A549 (cell line): ENCODE measurements at regions not wholly inside any gene's neighbourhood (a gene's known extent, or its start where the extent isn't known, plus 50 kb on each side); places are given as distances from the start of the nearest gene placed in this dataset.

Experiments used
- CBX2 ChIP-seq: fragments of 200-600 bp; sonication (generic); IDR thresholded peaks from 2 replicates; pipeline ENCODE4 v1.6.1; 2016; ENCODE audit warnings: low read depth, mild to moderate bottlenecking, borderline replicate concordance
- CEBPB ChIP-seq, 2 experiments: fragments of >200 bp in 1 of 2; sonication (Bioruptor Twin) in 1 of 2; formaldehyde crosslinking in 1 of 2; IDR thresholded peaks; 2 replicates each; pipeline ENCODE4 v1.6.1; 2012 to 2016
- FOSL2 ChIP-seq, 2 experiments: fragments of 450-650 bp in 1 of 2; fragments of >200 bp in 1 of 2; sonication (Bioruptor Twin) in 1 of 2; formaldehyde crosslinking; IDR thresholded peaks; 2 replicates each; pipeline versions ENCODE4 v1.5.0 to v1.6.1; 2016 to 2020; ENCODE audit warnings: mild to moderate bottlenecking in 1 of 2, moderate library complexity in 1 of 2
- MYC ChIP-seq: IDR thresholded peaks from 2 replicates; pipeline ENCODE4 v1.6.1; 2012; ENCODE audit warnings: mild to moderate bottlenecking, inconsistent platforms, low read length, improper control_type of control experiment, borderline replicate concordance
- POLR2AphosphoS2 ChIP-seq: conservative IDR thresholded peaks from 2 replicates; pipeline ENCODE4 v1.6.1; 2012; ENCODE audit warnings: low read length, improper control_type of control experiment, inconsistent platforms
- RAD21 ChIP-seq, 2 experiments: fragments of >200 bp in 1 of 2; sonication (Bioruptor Twin) in 1 of 2; formaldehyde crosslinking in 1 of 2; IDR thresholded peaks in 1 of 2; conservative IDR thresholded peaks in 1 of 2; 2 replicates in 1 of 2; 3 replicates in 1 of 2; pipeline ENCODE4 v1.6.1; 2012 to 2018; ENCODE audit warnings: inconsistent platforms in 1 of 2
- TF ChIP-seq, protein P1 (sequence below): fragments of >200 bp; sonication (Bioruptor Twin); formaldehyde crosslinking; IDR thresholded peaks from 3 replicates; pipeline ENCODE4 v1.5.1; 2016
- TF ChIP-seq, protein P2 (sequence below): IDR thresholded peaks from 2 replicates; pipeline ENCODE4 v1.6.1; 2012; ENCODE audit warnings: low read depth, borderline replicate concordance

DNA sequence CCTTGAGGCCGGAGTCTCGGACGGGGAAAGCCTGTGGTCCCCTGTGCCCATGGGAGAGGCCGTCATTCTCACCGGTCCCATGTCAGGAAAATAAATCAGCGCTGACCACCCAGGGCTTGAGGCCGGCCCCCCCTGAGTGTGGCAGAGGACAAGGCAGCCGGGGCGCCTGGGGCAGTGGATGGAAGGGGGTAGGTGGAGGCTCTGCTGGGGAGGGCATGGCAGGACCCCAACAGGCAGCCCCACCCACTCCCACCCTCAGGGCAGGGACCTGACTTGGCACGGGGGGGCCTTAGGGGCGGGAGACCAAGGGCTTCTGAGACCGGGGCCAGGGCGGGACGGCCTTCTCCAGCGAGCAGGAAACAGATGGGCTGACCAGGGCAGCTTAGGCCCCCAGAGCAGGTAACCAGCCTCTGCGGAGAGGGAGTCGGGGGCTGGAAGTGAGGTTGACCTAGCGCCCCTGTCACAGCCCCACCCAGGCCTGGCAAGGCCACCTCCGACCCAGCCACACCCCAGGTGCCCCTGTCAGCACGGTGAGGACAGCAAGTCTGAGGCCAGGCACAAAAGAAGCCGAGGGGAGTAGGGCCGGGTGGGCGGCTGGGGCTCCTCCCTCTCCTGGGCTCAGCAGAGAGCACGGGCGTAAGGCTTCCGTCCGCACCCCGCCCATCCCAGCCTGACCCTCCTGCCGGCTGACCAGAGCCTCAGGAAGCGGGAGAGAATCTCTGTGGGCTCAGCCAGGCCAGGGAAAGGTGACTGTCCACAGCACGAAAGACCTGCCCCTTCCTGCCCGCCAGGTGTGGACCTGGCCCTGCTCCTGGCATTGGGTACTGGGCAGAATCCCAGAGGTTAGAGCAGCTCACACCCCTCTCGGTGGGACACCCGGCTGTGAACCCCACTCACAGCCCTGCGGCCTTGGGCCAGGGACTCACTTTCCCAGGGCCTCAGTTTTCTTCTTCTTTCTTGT, 87.4 kb downstream of the FOXL3 start:
- TF ChIP-seq, protein P1, sequence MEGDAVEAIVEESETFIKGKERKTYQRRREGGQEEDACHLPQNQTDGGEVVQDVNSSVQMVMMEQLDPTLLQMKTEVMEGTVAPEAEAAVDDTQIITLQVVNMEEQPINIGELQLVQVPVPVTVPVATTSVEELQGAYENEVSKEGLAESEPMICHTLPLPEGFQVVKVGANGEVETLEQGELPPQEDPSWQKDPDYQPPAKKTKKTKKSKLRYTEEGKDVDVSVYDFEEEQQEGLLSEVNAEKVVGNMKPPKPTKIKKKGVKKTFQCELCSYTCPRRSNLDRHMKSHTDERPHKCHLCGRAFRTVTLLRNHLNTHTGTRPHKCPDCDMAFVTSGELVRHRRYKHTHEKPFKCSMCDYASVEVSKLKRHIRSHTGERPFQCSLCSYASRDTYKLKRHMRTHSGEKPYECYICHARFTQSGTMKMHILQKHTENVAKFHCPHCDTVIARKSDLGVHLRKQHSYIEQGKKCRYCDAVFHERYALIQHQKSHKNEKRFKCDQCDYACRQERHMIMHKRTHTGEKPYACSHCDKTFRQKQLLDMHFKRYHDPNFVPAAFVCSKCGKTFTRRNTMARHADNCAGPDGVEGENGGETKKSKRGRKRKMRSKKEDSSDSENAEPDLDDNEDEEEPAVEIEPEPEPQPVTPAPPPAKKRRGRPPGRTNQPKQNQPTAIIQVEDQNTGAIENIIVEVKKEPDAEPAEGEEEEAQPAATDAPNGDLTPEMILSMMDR = no peak
- TF ChIP-seq FOSL2 (IDR thresholded peaks at IDR 0.05) (no peak), FOSL2 (CRISPR knock-in tag; IDR thresholded peaks at IDR 0.05) (no peak), CBX2 (no peak), RAD21 (conservative IDR thresholded peaks at IDR 0.05 in 1 of 2, IDR thresholded peaks at IDR 0.05 in 1 of 2) (no peak), MYC (no peak), POLR2AphosphoS2 (no peak), CEBPB (IDR thresholded peaks at IDR 0.05) (no peak)
- TF ChIP-seq, protein P2, sequence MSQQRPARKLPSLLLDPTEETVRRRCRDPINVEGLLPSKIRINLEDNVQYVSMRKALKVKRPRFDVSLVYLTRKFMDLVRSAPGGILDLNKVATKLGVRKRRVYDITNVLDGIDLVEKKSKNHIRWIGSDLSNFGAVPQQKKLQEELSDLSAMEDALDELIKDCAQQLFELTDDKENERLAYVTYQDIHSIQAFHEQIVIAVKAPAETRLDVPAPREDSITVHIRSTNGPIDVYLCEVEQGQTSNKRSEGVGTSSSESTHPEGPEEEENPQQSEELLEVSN = no peak
